Lower leg skin (tissue), 4 donors: ENCODE measurements at regions not wholly inside any gene's neighbourhood (a gene's known extent, or its start where the extent isn't known, plus 50 kb on each side); places are given as distances from the start of the nearest gene placed in this dataset.

Source experiments
- DNase-seq, 2 donors: peaks; one replicate each; pipeline ENCODE4 v3.0.0-alpha.2; 2019; ENCODE audit warnings: low spot score in 2 of 2
- H3K4me3 ChIP-seq: fragments of 200-600 bp; sonication (generic); 2 replicates; pipeline ENCODE4 v1.5.1; 2017; ENCODE audit warnings: mild to moderate bottlenecking, low read depth; ENCODE audit not compliant: poor library complexity, severe bottlenecking
- CTCF ChIP-seq, 3 donors: fragments of 450-650 bp; IDR thresholded peaks; one replicate each; pipeline ENCODE4 v1.5.1; 2016; ENCODE audit warnings: antibody characterized with exemption in 3 of 3, mild to moderate bottlenecking in 3 of 3, moderate library complexity in 2 of 3
- POLR2A ChIP-seq, 2 donors: fragments of 450-650 bp; IDR thresholded peaks; one replicate each; pipeline ENCODE4 v1.6.1; 2016 to 2017; ENCODE audit warnings: antibody characterized with exemption in 2 of 2, mild to moderate bottlenecking in 1 of 2, moderate library complexity in 1 of 2
- whole genome bisulfite sequencing, 2 donors: methylation state at CpG; one replicate each; pipeline ENCODE4 v1.1.5; 2018; 5-methylcytosine and 5-hydroxymethylcytosine counted together
- intact Hi-C: fragments of 100-400 bp; cut with DNase I; formaldehyde crosslinking; loops from one replicate; pipeline ENCODE4 v1.15.0; 2023; ENCODE audit warnings: low total_unique reads

GRCh38 chr4:66178906-66179305 lies 508.6 kb upstream of the EPHA5 start:
- intact Hi-C loops = no loop called here
- H3K4me3 ChIP-seq = no peak overlapping the region
- TF ChIP-seq CTCF (IDR thresholded peaks at IDR 0.05) (no peak), POLR2A (IDR thresholded peaks at IDR 0.05) (no peak)
- DNase-seq = no peak

GRCh38 chr4:66169341-66169740 lies 499.1 kb upstream of the EPHA5 start:
- TF ChIP-seq CTCF (IDR thresholded peaks at IDR 0.05) (no peak), POLR2A (IDR thresholded peaks at IDR 0.05) (no peak)
- 37 to 47% methylated on average over 5 of the region's 5 CpGs for whole genome bisulfite sequencing, 2 donors
- no peak overlapping the region for H3K4me3 ChIP-seq
- DNase-seq = no peak
- intact Hi-C loops = no loop called here

GRCh38 chr4:66164869-66165268 lies 494.6 kb upstream of the EPHA5 start:
- intact Hi-C loops = no loop called here
- no peak overlapping the region for H3K4me3 ChIP-seq
- no peak for DNase-seq
- TF ChIP-seq POLR2A (IDR thresholded peaks at IDR 0.05) (no peak), CTCF (IDR thresholded peaks at IDR 0.05) (no peak)
- 92 to 100% methylated on average over 1 of the region's 1 CpG for WGBS, 2 donors

- no peak overlapping the region for H3K4me3 ChIP-seq
- WGBS, 2 donors = 69 to 70% methylated on average over 1 of the region's 1 CpG
- TF ChIP-seq POLR2A (IDR thresholded peaks at IDR 0.05) = no peak
- TF ChIP-seq CTCF (IDR thresholded peaks at IDR 0.05) = no peak
- intact Hi-C loops = no loop called here
- DNase-seq = no peak
These were observed 490.3 kb upstream of the EPHA5 start for GRCh38 chr4:66160606-66161005.

GRCh38 chr4:66157594-66157993 lies 487.3 kb upstream of the EPHA5 start:
- TF ChIP-seq CTCF (IDR thresholded peaks at IDR 0.05) (no peak), POLR2A (IDR thresholded peaks at IDR 0.05) (no peak)
- DNase-seq = no peak
- no peak overlapping the region for H3K4me3 ChIP-seq
- intact Hi-C loops = no loop called here

GRCh38 chr4:66130042-66130441 lies 459.8 kb upstream of the EPHA5 start:
- WGBS, 2 donors = 43 to 54% methylated on average over 6 of the region's 6 CpGs
- no peak for DNase-seq
- no peak for TF ChIP-seq POLR2A (IDR thresholded peaks at IDR 0.05)
- TF ChIP-seq CTCF (IDR thresholded peaks at IDR 0.05) = no peak
- intact Hi-C loops = no loop called here
- H3K4me3 ChIP-seq = no peak overlapping the region
